GM12872 (cell line): ENCODE measurements at regions not wholly inside any gene's neighbourhood (a gene's known extent, or its start where the extent isn't known, plus 50 kb on each side); places are given as distances from the start of the nearest gene placed in this dataset.

Experiments
- TF ChIP-seq, protein P1 (sequence below): IDR thresholded peaks from 3 replicates; pipeline ENCODE4 v1.5.1; 2011; ENCODE audit warnings: low read depth, mild to moderate bottlenecking, low read length, moderate library complexity; ENCODE audit not compliant: insufficient read depth

DNA sequence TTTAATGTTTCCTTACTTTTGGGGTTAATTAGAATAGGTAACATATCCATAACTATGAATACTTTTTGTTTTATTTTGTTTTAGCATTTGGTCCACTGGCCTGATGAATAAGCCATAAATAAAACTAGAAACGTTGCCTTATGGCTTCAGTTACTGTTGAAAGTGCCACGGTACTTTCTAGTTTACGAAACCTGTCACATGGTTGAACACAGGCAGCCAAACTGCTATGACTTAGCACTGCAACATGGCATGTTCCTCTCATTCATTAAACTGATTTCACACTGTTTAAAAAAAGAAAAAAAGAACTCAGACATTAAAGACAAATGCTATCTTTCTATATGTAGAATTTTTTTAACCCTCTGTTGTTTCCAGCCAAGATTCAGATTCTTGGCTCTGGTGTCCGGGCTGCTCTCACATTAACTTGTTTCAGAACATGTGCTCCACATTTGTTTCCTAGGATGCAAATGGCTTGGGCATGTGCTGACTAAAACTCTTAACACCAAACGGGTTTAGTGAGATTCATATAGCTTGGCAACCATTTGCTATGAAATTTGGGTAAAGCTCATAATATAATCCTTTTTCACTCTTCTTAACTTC is 323.9 kb upstream of the RND3 start:
- TF ChIP-seq, protein P1, sequence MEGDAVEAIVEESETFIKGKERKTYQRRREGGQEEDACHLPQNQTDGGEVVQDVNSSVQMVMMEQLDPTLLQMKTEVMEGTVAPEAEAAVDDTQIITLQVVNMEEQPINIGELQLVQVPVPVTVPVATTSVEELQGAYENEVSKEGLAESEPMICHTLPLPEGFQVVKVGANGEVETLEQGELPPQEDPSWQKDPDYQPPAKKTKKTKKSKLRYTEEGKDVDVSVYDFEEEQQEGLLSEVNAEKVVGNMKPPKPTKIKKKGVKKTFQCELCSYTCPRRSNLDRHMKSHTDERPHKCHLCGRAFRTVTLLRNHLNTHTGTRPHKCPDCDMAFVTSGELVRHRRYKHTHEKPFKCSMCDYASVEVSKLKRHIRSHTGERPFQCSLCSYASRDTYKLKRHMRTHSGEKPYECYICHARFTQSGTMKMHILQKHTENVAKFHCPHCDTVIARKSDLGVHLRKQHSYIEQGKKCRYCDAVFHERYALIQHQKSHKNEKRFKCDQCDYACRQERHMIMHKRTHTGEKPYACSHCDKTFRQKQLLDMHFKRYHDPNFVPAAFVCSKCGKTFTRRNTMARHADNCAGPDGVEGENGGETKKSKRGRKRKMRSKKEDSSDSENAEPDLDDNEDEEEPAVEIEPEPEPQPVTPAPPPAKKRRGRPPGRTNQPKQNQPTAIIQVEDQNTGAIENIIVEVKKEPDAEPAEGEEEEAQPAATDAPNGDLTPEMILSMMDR: no peak

GRCh38 chr2:150809103-150809502 is 321.6 kb upstream of the RND3 start:
- TF ChIP-seq, protein P1: no peak

DNA sequence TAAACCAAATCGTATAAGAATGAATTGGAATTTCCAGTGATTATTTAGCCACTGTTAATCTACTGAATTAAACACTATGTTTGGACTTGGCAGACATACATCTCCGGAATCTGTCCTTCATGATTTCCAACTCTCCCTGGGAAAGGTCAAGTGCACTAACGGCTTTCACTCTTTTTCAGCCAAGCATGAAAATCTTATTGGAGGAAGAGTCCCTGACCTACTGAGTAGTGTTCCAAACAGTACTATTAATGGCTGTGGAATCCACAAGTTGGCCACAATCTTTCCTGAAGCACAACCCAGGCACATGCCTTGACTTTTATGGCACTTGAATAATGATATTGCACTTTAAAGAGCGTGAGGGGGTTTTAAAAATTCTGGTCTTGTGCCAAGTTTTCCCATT is 318.9 kb upstream of the RND3 start:
- TF ChIP-seq, protein P1: no peak

DNA sequence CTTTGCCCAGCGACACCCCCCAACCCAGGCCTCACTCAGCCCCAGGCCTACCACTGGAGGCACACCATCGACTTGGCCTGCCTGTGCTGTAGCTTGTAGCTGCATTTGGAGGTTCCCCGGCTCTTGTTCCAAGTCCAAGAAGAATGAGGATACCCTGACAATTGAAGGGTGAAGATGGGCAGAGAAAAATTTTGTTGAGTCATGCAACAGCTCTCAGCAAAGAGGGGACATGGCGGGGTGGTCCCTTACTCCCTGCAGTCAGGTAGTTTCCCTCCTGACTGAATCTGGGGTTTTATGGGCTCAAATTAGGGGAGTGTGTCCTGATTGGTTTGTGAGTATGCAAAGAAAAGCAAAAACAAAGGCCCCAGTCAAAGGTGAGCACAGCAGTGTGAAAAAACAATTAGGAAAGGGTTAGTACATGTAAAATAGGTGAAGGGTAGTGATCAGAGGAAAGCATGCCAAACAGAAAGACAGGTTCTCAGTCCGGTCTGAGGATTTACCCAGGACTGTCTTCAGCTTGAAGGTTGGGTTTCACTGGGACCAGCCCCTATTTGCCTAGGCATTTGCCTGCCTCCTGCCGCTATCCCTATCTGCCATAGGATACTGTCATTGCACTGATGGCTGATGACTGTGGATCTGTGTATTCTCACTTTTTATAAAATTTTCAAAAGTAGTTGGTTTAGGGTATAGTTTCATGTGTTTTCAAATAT is 316.4 kb upstream of the RND3 start:
- TF ChIP-seq, protein P1: no peak

GRCh38 chr2:150802635-150803034 is 315.2 kb upstream of the RND3 start:
- TF ChIP-seq, protein P1: no peak

GRCh38 chr2:150792780-150793300 is 305.4 kb upstream of the RND3 start:
- TF ChIP-seq, protein P1: no peak

DNA sequence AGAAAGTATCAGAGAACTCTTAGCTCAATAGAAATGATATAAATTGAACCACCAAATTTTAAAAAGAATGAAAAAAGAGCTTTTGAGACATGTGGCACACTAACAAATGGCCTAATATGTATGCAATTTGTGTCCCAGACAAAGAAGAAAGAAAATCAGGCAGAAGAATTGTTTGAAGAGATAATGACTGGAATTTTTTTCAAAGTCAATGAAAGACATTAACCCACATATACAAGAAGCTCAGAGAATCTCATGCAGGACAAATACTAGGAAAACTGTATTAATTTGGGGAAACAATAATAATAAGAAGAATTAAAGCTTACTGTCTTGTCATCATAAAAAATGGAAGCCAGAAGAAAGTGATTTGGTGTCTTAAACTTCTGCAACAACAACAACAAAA is 304.1 kb upstream of the RND3 start:
- TF ChIP-seq, protein P1: no peak
